Upper lobe of right lung (tissue), 1 donor: ENCODE measurements at regions not wholly inside any gene's neighbourhood (a gene's known extent, or its start where the extent isn't known, plus 50 kb on each side); places are given as distances from the start of the nearest gene placed in this dataset.
A peak's percentile ranks its signal among the peaks of the same experiment; 100 is the strongest.

ENCODE experiments used
- ATAC-seq: fragments of 200-7000 bp; cut with Tn5 transposase; one replicate; pipeline ENCODE4 v1.9.1; 2020; ENCODE audit warnings: mild to moderate bottlenecking, moderate library complexity
- DNase-seq: peaks from one replicate; pipeline ENCODE4 v3.0.0-alpha.2; 2020
- H3K27ac ChIP-seq: fragments of 200-600 bp; one replicate; pipeline ENCODE4 v1.8.0; 2022
- H3K27me3 ChIP-seq: fragments of 200-600 bp; one replicate; pipeline ENCODE4 v1.8.0; 2022; ENCODE audit warnings: mild to moderate bottlenecking
- H3K36me3 ChIP-seq: fragments of 200-600 bp; one replicate; pipeline ENCODE4 v1.8.0; 2022
- H3K4me1 ChIP-seq: fragments of 200-600 bp; one replicate; pipeline ENCODE4 v1.8.0; 2022
- H3K4me3 ChIP-seq: fragments of 200-600 bp; one replicate; pipeline ENCODE4 v1.8.0; 2022; ENCODE audit warnings: mild to moderate bottlenecking
- H3K9me3 ChIP-seq: fragments of 200-600 bp; one replicate; pipeline ENCODE4 v1.8.0; 2022
- intact Hi-C: fragments of 100-400 bp; cut with DNase I; formaldehyde crosslinking; loops from one replicate; pipeline ENCODE4 v1.11.0; 2022
- TF ChIP-seq, protein P1 (sequence below): fragments of 200-600 bp; IDR thresholded peaks from one replicate; pipeline ENCODE4 v1.8.0; 2022; ENCODE audit warnings: antibody characterized with exemption
- donor health status: DM: no; HTN: yes; CAD: no; lungs with severe emphysema.

DNA sequence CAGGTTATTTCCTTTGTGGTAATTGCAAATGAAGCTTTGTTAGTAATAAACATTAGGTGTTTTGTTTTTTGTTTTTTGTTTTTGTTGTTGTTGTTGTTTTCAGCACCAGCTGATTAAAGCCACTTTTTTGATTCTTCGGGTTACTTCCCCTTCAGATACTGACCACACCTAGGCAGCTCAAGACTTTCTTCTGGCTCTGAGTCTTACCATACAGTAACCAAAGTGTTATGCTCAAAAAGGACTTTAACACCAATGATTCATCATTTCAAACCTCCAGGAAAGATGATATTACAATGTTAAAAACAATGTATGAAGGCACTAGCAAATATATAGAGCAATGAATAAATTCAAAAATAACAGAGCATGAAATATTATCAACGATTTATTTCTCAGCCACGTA, 265.2 kb upstream of the SP8 start:
- ATAC-seq (no peak), DNase-seq (no peak)
- Histone ChIP-seq H3K4me1 (no peaks in the 10 kb centered on the region), H3K36me3 (no peaks in the 10 kb centered on the region), H3K4me3 (no peak overlapping the region), H3K9me3 (no peaks in the 10 kb centered on the region), H3K27ac (no peak overlapping the region), H3K27me3 (no peaks in the 10 kb centered on the region)
- intact Hi-C loops = no loop called here
- TF ChIP-seq, protein P1, sequence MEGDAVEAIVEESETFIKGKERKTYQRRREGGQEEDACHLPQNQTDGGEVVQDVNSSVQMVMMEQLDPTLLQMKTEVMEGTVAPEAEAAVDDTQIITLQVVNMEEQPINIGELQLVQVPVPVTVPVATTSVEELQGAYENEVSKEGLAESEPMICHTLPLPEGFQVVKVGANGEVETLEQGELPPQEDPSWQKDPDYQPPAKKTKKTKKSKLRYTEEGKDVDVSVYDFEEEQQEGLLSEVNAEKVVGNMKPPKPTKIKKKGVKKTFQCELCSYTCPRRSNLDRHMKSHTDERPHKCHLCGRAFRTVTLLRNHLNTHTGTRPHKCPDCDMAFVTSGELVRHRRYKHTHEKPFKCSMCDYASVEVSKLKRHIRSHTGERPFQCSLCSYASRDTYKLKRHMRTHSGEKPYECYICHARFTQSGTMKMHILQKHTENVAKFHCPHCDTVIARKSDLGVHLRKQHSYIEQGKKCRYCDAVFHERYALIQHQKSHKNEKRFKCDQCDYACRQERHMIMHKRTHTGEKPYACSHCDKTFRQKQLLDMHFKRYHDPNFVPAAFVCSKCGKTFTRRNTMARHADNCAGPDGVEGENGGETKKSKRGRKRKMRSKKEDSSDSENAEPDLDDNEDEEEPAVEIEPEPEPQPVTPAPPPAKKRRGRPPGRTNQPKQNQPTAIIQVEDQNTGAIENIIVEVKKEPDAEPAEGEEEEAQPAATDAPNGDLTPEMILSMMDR = no peak

DNA sequence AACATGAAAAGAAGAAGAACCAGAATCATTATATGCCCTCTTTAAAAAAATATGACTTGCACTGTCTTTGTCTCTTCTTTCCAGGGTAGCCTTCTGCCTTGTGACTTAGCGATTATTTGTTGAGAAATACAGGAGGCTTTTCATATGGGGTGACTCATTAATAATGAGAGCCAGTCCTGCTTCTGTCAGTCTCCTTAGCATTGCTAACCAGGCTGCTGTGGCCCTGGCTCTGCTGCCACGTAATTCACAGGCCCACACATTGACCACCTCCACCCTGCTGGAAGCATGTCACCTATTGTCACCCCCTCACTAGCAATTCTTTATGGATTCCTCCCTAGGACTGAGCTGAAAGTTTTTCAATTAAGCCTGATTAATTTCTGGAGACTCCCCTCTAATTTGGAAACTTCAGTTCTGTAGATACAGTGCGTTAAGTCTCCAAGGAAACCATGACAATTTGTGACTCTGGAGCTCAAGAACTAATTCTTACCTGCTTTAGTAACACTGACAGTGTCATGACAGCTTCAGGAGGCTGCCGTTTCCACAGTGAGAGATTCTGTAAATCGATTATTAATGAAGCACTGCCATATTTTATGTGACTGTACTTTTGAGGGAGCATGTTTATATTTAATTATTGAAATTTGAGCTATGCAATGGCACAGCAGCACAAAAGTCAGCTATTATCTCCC, 267.9 kb upstream of the SP8 start:
- intact Hi-C loops = no loop called here
- Histone ChIP-seq H3K27me3 (no peaks in the 10 kb centered on the region), H3K27ac (no peak overlapping the region), H3K4me3 (no peak overlapping the region), H3K9me3 (no peaks in the 10 kb centered on the region), H3K4me1 (no peaks in the 10 kb centered on the region), H3K36me3 (no peaks in the 10 kb centered on the region)
- DNase-seq = no peak
- TF ChIP-seq, protein P1 = no peak
- no peak for ATAC-seq

DNA sequence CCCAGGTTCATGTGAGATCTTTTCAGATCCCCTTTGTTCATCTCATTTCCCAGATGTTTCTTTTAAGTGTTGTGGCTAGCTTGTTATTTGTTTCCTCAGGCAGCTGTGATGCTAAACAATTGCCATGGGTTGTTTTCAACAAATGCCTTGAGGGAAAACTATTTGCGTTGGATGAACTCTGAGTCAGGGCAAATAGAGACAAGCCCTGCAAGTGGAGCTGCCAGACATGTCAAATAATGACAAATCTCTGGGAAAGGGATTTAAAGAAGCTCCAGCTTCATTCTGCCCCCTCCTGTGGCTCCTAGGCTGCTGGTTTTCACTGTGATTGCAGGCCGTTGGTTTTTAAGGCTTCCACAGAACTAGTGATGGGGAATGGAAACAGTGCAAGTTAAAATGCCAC, 272.4 kb upstream of the SP8 start:
- Histone ChIP-seq H3K4me3 (no peak overlapping the region), H3K4me1 (no peaks in the 10 kb centered on the region), H3K9me3 (no peaks in the 10 kb centered on the region), H3K36me3 (no peaks in the 10 kb centered on the region), H3K27ac (no peak overlapping the region), H3K27me3 (no peaks in the 10 kb centered on the region)
- no peak for DNase-seq
- no peak for ATAC-seq
- TF ChIP-seq, protein P1 = no peak
- intact Hi-C loops = no loop called here

DNA sequence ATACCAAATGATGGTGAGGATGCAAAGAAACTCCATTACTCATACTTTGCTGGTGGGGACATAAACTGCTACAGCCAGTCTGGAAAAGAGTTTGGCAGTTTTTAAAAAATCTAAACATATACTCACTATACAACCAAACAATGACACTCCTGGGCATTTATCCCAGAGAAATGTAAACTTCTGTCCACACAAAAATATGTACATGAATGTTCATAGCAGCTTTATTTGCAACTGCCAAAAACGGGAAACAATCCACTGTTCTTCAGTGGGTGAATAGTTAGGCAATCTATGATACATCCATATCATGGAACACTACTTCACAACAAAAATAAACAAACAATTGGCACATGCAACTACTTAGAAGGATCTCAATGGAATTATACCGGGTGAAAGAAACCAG, 276.4 kb upstream of the SP8 start:
- Histone ChIP-seq H3K4me3 (no peak overlapping the region), H3K27ac (no peak overlapping the region), H3K36me3 (no peaks in the 10 kb centered on the region), H3K9me3 (no peaks in the 10 kb centered on the region), H3K4me1 (no peaks in the 10 kb centered on the region), H3K27me3 (no peaks in the 10 kb centered on the region)
- ATAC-seq = no peak
- DNase-seq = no peak
- TF ChIP-seq, protein P1 = no peak
- intact Hi-C loops = no loop called here

DNA sequence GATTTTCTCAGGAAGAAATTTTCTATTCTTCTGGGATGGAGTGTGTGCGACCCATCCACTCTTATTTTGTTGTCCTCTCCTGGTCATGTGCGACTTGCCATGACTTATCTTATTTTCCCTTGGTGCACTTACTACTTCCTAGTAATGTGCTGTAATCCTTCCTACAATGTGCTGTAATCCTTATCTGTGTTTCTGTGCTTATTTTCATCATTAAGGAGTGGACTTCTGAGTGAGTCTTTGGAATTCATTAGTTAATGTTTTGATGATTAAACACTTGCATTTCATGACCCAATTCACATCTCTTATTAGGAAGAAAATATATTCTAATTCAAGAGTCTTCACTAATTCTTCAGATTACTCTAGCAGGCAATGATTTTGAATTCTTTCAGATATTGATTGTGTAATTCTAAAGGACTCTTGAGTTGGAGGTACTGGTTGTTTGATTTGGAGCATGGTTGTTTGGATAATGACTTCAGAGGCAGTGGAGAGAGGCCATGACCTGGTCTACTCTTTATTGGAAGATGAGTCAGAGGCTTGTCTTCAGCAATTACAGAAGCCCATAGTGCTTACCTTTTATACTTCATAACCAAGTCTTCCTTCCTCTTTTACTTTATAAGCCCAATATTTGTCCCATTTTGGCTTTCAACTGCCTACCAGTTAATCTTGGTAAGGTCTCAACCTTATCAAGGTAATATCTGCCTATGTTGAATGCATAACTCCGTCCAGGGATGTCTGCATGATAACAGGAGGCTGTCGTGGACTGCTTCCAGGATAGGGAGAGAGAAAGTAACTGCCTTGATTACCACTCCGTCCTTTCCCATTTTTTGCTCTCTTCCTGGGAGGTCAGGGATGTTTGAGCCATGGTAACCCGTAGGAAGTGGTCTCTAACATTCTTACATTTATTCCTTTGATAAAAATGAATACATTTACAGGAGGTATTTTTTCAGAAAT, 278.3 kb upstream of the SP8 start:
- intact Hi-C loops = no loop called here
- Histone ChIP-seq H3K9me3 (no peaks in the 10 kb centered on the region), H3K36me3 (no peaks in the 10 kb centered on the region), H3K27me3 (no peaks in the 10 kb centered on the region), H3K4me1 (no peaks in the 10 kb centered on the region), H3K27ac (no peak overlapping the region), H3K4me3 (no peak overlapping the region)
- DNase-seq (no peak), ATAC-seq (peak; percentile 71)
- TF ChIP-seq, protein P1 = no peak
